DMS79 treated with DMSO at 0.1 percent for 48 hours (cell line): ENCODE measurements at regions not wholly inside any gene's neighbourhood (a gene's known extent, or its start where the extent isn't known, plus 50 kb on each side); places are given as distances from the start of the nearest gene placed in this dataset.
A peak's percentile ranks its signal among the peaks of the same experiment; 100 is the strongest.

Experiments
- DNase-seq: peaks from one replicate; lab custom pipeline; 2025; lab: John Stamatoyannopoulos, UW

DNA sequence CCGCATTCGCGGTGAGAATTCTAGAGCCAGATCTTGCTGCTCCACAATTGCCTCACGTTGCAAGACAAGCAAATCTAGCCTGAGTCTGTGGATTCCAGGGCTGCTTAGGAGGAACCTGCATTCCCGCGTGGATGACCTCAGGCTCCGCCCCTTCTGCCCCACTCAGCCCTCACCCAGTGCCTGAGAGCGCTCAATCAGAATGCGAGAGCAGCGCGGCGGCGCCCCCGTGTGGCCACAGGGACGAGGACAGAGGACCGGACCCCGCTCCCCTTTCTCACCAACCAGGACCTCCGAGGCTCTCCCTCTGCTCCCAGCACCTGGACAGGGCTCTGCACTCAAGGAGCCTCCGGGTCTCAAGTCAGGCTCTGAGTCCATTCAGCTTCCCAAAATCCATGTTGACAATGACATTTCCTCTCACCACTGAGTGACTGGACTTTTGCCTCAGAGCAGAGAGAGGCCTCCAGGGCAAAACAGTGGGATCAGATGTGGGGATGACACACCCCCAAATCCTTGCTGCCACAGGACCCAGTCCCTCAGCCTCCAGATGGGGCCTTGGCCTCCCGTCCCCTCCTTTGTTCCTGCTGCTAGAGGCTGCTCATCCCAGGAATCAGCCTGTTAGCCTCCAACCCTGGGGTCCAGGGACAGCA is 52.0 kb downstream of the RPP21 start:
- peak; percentile 16 for DNase-seq

DNA sequence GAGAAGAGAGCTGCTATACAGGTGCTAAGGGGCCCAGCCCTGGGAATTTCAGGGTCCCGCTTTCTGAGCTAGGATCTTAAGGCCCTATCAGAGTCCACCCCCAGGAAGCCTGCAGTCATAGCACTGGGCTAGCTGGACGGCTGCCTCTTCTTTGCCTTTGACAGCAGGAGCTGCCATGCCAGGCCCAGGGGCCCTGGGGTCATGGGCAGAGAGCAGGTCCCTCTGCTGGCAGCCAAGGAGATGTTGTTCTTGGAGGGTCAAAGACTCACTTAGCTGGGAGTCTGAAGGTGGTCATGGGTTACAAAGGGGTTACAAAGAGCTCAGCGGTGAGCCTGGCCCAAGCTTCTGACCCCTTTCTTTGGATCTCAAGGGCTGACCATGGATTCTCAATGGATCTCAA is 52.7 kb downstream of the RPP21 start:
- no peak for DNase-seq

DNA sequence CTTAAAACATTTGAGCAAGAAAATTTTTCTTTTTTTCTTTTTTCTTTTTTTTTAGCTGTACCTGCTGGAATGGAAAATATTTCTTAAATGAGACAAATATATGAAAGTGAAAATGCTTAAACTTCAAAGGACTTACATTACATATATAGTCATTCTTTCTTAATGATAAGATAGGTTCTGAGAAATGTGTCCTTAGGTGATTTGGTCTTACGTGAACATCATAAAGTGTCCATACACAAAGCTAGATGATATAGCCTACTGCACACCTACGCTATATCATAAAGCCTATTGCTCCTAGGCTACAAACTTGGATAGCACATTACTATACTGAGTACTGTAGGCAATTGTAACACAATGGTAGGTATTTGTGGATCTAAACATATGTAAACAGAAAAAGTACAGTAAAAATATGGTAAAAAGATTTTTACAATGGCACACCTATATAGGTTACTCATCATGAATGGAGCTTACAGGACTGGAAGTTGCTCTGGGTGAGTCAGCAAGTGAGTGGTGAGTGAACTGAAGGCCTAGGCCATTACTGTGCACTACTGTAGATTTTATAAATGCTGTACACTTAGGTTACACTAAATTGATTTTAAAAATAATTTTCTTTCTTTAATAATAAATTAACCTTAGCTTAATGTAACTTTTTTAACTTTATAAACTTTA is 54.6 kb downstream of the RPP21 start:
- DNase-seq = no peak

DNA sequence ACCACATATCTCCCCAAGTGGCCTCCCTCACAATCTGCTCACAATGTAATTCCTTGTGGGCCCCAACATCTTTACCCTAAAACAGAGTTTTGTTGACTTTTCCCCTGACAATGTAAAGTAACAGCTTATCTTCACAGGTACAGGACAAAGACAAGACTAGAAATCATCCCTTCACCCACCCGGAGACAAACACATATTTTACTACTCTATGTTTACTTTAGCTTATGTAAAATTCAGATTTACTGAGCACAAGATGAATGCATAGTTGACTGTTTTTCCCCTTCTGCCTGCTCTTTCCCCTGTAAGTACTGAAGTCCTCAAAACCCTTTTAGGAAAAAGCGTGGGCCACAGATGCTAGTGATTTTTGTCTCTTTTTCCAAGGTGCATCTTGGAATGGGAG is 61.0 kb downstream of the RPP21 start:
- no peak for DNase-seq

DNA sequence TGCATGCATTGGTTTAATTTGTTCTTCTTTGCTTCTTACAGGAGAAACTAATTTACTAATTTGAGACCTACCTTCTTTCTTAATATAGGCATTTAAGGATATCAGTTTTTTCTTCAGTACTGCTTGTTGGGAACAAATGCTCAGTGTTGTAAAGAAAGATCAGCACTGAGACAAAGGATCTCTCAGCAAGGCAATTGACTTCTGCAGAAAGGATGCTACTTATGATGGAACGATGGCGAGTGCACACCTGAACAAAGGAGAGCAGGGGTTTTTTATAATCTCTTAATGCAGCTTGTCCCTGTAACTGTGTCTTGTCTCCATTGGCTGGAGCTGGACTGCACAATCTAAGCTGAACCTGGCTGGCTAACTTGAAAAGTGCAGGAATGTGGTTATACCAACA is 64.2 kb downstream of the RPP21 start:
- DNase-seq = no peak

DNA sequence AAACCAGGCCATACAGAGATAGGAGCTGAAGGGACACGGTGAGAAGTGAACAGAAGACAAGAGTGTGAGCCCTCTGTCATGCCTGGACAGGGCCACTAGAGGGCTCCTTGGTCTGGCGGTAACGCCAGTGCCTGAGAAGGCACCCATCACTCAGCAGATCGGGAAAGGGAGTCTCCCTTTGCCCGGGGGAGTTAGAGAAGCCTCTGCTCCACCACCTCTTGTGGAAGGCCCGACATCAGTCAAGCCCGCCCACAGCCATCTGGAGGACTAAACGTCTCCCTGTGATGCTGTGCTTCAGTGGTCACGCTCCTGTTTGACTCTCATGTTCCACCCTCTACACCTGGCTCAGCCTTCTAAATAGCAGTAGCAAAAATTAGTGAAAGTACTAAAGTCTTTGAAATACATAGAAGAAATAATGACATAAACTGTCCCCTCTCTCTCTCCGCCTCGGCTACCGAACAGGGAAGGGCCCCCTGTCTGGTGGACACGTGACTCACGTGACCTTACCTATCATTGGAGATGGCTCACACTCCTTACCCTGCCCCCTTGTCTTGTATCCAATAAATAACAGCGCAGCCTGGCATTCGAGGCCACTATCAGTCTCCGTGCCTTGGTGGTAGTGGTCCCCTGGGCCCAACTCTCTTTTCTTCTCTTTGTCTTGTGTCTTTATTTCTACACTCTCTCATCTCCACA is 66.7 kb downstream of the RPP21 start:
- DNase-seq = no peak

DNA sequence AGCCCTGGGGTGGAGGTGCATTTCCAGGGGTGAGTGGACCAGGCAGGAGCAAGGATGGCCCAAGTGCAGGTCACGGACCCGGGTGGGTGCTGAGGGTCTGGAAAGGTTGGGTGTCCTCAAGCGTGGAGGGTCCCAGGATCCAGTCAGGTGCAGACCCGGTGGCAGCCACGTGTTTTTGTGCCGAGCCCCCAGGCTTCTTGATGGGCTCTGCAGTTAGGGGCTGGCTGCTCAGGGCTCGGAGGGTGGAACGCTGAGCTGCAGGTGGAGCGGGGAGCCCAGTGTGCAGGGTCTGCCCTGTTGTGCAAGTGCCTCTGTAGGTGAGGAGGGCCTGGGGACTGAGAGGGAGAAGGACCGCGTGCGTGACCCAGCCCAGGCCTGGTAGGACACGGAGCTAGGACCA is 70.9 kb upstream of the HLA-E start:
- DNase-seq = no peak

DNA sequence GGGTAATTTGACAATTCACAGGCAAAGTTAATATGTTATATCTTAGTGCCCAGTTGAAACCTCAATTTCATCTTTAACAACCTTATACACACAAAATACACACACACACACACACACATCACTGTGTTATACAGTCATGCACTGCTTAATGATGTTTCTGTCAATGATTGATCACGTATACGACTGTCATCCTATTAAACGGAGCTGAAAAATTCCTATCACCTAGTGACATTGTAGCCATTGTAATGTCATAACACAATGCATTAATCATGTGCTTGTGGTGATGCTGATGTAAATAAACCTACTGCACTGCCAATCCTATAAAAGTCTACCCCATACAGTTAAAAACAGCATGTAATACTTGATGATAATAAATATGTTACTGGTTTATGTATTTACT is 64.8 kb upstream of the HLA-E start:
- DNase-seq = no peak
